ENCODE measurements at regions not wholly inside any gene's neighbourhood (a gene's known extent, or its start where the extent isn't known, plus 50 kb on each side); places are given as distances from the start of the nearest gene placed in this dataset.

DNA sequence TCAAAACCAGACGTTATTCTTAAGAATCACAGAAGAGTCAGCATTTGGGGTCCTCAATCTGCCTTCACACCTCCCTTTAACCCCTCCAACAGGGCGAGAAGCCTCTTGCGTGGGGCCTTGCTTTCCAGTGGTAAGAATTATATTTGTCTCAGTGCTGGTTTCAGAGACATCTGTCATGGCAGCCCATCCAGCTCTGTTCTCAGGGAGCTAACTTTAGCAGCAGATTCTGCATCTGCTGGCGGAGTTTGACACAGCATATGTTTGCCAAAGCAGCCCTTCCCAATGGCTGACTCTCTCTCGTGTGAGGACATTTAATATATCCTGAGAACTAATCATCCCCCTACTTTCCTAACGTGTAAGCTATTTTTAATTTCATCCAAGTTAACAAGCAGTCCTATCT, 91.5 kb upstream of the BCL11A start:
- POLR2A ChIA-PET = no interaction called here

DNA sequence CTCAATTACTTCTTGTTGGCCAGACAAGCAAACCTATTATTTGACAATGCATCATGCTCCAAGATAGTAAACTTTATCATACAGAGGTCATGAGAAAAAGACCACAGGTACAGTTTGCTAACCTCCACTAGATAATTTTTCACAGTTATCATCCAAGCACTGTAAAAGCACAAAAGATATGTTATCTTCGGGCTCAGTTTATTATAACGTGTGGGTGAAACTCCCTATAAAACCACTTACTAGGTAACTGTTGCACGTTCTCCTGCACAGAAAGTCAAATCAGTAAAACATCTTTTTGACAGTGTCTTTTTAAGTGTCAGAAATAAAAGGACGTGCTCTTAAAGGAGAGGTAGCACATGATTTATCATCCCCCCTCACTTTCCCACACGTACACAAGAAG, 94.7 kb upstream of the BCL11A start:
- no TSS peak for BruUV-seq (replicated peaks)
- Histone ChIP-seq H3K27me3 (ENCODE audit: control insufficient read depth, insufficient read depth, low read length) (peaks cover 23% of the 10 kb centered on the region), H3K36me3 (ENCODE audit: control insufficient read depth, insufficient read depth, low read length) (no peaks in the 10 kb centered on the region), H3K4me3 (ENCODE audit: low read depth in 2 of 2, low read length in 2 of 2) (no peak overlapping the region), H3K9me3 (ENCODE audit: control insufficient read depth, insufficient read depth, low read depth, low read length) (no peaks in the 10 kb centered on the region), H3K4me1 (ENCODE audit: control insufficient read depth, insufficient read depth, low read length) (no peaks in the 10 kb centered on the region), H3K27ac (ENCODE audit: low read length) (no peak overlapping the region)
- ChIA-PET CTCF (no interaction called here), POLR2A (no interaction called here)
- ATAC-seq = no peak
- intact Hi-C loops (cut with micrococcal nuclease; ENCODE audit: unreplicated experiment) = no loop called here
- DNase-seq (ENCODE audit: low read depth, low spot score) = no peak
- in situ Hi-C loops (cut with HindIII; ENCODE audit: low pct_unique_long_range_greater_than_20kb, low sequenced_read_pairs) = no loop called here
- TF ChIP-seq, protein P1, sequence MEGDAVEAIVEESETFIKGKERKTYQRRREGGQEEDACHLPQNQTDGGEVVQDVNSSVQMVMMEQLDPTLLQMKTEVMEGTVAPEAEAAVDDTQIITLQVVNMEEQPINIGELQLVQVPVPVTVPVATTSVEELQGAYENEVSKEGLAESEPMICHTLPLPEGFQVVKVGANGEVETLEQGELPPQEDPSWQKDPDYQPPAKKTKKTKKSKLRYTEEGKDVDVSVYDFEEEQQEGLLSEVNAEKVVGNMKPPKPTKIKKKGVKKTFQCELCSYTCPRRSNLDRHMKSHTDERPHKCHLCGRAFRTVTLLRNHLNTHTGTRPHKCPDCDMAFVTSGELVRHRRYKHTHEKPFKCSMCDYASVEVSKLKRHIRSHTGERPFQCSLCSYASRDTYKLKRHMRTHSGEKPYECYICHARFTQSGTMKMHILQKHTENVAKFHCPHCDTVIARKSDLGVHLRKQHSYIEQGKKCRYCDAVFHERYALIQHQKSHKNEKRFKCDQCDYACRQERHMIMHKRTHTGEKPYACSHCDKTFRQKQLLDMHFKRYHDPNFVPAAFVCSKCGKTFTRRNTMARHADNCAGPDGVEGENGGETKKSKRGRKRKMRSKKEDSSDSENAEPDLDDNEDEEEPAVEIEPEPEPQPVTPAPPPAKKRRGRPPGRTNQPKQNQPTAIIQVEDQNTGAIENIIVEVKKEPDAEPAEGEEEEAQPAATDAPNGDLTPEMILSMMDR (IDR thresholded peaks at IDR 0.05) = no peak
- TF ChIP-seq, protein P2, sequence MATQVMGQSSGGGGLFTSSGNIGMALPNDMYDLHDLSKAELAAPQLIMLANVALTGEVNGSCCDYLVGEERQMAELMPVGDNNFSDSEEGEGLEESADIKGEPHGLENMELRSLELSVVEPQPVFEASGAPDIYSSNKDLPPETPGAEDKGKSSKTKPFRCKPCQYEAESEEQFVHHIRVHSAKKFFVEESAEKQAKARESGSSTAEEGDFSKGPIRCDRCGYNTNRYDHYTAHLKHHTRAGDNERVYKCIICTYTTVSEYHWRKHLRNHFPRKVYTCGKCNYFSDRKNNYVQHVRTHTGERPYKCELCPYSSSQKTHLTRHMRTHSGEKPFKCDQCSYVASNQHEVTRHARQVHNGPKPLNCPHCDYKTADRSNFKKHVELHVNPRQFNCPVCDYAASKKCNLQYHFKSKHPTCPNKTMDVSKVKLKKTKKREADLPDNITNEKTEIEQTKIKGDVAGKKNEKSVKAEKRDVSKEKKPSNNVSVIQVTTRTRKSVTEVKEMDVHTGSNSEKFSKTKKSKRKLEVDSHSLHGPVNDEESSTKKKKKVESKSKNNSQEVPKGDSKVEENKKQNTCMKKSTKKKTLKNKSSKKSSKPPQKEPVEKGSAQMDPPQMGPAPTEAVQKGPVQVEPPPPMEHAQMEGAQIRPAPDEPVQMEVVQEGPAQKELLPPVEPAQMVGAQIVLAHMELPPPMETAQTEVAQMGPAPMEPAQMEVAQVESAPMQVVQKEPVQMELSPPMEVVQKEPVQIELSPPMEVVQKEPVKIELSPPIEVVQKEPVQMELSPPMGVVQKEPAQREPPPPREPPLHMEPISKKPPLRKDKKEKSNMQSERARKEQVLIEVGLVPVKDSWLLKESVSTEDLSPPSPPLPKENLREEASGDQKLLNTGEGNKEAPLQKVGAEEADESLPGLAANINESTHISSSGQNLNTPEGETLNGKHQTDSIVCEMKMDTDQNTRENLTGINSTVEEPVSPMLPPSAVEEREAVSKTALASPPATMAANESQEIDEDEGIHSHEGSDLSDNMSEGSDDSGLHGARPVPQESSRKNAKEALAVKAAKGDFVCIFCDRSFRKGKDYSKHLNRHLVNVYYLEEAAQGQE (IDR thresholded peaks at IDR 0.05; ENCODE audit: insufficient read depth in 1 of 2, low read depth in 2 of 2, low read length in 1 of 2) = no peak
- TF ChIP-seq TCF7L2 (IDR thresholded peaks at IDR 0.05; ENCODE audit: low read depth, low read length) (no peak), SIN3A (IDR thresholded peaks at IDR 0.05; ENCODE audit: borderline replicate concordance, insufficient read depth, low read depth, low read length) (no peak), POLR2AphosphoS5 (IDR thresholded peaks at IDR 0.05; ENCODE audit: low read depth, low read length) (no peak)

More for the DNA sequence above, 91.5 kb upstream of the BCL11A start:
- no peak for ATAC-seq
- no TSS peak for BruUV-seq (replicated peaks)
- H3K36me3 ChIP-seq (ENCODE audit: control insufficient read depth, insufficient read depth, low read length) = no peaks in the 10 kb centered on the region
- no peak for TF ChIP-seq POLR2AphosphoS5 (IDR thresholded peaks at IDR 0.05; ENCODE audit: low read depth, low read length)
- no peak for TF ChIP-seq TCF7L2 (IDR thresholded peaks at IDR 0.05; ENCODE audit: low read depth, low read length)
- TF ChIP-seq SIN3A (IDR thresholded peaks at IDR 0.05; ENCODE audit: borderline replicate concordance, insufficient read depth, low read depth, low read length) = no peak
- TF ChIP-seq, protein P2 (IDR thresholded peaks at IDR 0.05; ENCODE audit: insufficient read depth in 1 of 2, low read depth in 2 of 2, low read length in 1 of 2) = no peak
- TF ChIP-seq, protein P1 (IDR thresholded peaks at IDR 0.05) = no peak
- H3K27ac ChIP-seq (ENCODE audit: low read length) = no peak overlapping the region
- intact Hi-C loops (cut with micrococcal nuclease; ENCODE audit: unreplicated experiment) (no loop called here), in situ Hi-C loops (cut with HindIII; ENCODE audit: low pct_unique_long_range_greater_than_20kb, low sequenced_read_pairs) (no loop called here)
- H3K4me1 ChIP-seq (ENCODE audit: control insufficient read depth, insufficient read depth, low read length) = no peaks in the 10 kb centered on the region
- H3K27me3 ChIP-seq (ENCODE audit: control insufficient read depth, insufficient read depth, low read length) = peaks cover 28% of the 10 kb centered on the region
- DNase-seq (ENCODE audit: low read depth, low spot score) = no peak
- CTCF ChIA-PET = no interaction called here
- H3K4me3 ChIP-seq (ENCODE audit: low read depth in 2 of 2, low read length in 2 of 2) = no peak overlapping the region
- no peaks in the 10 kb centered on the region for H3K9me3 ChIP-seq (ENCODE audit: control insufficient read depth, insufficient read depth, low read depth, low read length)
